GM12865 (cell line): ENCODE measurements at regions not wholly inside any gene's neighbourhood (a gene's known extent, or its start where the extent isn't known, plus 50 kb on each side); places are given as distances from the start of the nearest gene placed in this dataset.
A peak's percentile ranks its signal among the peaks of the same experiment; 100 is the strongest.
"Not testable (repeated sequence)": the region's sequence is repeated elsewhere in the genome, so short reads cannot be mapped to it uniquely, and the experiment has no call there.

Source experiments
- DNase-seq: peaks from one replicate; pipeline ENCODE4 v3.0.0; 2010; ENCODE audit warnings: low read depth
- H3K4me3 ChIP-seq: 2 replicates; pipeline ENCODE4 v1.5.1; 2011; ENCODE audit warnings: mild to moderate bottlenecking, low read depth, low read length, control low read depth
- TF ChIP-seq, protein P1 (sequence below): IDR thresholded peaks from 2 replicates; pipeline ENCODE4 v1.5.1; 2011; ENCODE audit warnings: low read length, control low read depth, low read depth, inconsistent platforms; ENCODE audit not compliant: insufficient read depth; ENCODE audit errors: missing control alignments

DNA sequence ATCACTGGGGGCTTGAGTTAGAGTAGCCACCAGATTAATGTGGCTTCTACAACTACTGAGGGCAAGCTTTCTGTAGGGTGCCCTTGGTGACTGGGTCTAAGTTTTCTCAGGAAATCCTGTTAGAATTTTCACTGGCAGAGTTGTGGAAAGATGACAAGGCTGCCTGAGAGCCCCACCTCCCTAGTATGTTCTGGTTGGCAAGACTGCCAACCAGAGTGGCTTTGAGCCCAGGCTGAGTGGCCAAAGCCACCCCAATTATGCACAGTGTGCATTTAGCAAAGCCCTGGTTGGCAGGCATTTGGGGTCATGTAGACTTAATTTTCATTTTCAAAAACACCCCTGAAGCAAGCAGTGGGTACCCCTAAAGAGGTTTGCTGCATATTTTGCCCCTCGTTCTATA, 136.7 kb upstream of the HAPLN1 start:
- TF ChIP-seq, protein P1, sequence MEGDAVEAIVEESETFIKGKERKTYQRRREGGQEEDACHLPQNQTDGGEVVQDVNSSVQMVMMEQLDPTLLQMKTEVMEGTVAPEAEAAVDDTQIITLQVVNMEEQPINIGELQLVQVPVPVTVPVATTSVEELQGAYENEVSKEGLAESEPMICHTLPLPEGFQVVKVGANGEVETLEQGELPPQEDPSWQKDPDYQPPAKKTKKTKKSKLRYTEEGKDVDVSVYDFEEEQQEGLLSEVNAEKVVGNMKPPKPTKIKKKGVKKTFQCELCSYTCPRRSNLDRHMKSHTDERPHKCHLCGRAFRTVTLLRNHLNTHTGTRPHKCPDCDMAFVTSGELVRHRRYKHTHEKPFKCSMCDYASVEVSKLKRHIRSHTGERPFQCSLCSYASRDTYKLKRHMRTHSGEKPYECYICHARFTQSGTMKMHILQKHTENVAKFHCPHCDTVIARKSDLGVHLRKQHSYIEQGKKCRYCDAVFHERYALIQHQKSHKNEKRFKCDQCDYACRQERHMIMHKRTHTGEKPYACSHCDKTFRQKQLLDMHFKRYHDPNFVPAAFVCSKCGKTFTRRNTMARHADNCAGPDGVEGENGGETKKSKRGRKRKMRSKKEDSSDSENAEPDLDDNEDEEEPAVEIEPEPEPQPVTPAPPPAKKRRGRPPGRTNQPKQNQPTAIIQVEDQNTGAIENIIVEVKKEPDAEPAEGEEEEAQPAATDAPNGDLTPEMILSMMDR = no peak
- H3K4me3 ChIP-seq = no peak overlapping the region
- no peak for DNase-seq

DNA sequence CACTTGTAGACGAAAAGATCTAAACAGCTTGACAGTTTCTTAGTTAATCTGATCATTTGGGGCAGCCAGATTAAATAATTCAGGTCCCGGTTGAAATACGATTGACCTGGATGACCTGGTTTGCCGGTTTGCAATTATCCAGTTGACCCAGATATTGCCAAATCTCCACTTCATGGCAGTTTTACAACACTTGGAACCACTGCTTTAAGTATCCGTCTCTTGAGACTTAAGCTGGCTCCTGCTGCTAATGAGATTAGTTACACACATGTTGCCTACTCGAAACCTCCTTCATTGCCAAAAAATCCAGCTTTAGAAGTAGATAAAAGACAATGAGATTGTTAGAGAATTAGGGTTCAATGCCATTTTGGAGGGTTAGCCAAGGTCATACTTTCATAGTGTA, 136.2 kb upstream of the HAPLN1 start:
- TF ChIP-seq, protein P1 = no peak
- DNase-seq = no peak

DNA sequence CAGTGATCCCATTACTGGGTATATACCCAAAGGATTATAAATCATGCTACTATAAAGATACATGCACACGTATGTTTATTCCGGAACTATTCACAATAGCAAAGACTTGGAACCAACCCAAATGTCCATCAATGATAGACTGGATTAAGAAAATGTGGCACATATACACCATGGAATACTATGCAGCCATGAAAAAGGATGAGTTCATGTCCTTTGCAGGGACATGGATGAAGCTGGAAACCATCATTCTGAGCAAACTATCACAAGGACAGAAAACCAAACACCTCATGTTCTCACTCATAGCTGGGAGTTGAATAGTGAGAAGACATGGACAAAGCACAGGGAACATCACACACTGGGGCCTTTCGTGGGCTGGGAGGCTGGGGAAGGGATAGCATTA, 129.8 kb upstream of the HAPLN1 start:
- DNase-seq, H3K4me3 ChIP-seq: not testable (repeated sequence)

More for the DNA sequence above, 136.2 kb upstream of the HAPLN1 start:
- no peak overlapping the region for H3K4me3 ChIP-seq

DNA sequence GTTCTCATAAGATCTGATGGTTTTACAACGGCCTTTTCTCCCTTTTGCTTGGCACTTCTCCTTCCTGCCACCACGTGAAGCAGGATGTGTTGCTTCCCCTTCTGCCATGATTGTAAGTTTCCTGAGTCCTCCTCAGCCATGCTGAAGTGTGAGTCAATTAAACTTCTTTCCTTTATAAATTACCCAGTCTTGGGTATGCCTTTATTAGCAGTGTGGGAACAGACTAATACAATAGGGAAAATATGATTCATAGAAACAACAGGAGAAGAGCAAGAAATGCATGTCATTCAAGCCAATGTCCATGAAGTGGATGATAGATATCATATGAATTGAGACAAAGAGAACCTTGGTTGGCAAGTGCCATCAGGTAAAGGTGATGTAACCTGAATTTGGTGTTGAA, 128.3 kb upstream of the HAPLN1 start:
- DNase-seq = no peak
- H3K4me3 ChIP-seq = no peak overlapping the region
- TF ChIP-seq, protein P1 = no peak

DNA sequence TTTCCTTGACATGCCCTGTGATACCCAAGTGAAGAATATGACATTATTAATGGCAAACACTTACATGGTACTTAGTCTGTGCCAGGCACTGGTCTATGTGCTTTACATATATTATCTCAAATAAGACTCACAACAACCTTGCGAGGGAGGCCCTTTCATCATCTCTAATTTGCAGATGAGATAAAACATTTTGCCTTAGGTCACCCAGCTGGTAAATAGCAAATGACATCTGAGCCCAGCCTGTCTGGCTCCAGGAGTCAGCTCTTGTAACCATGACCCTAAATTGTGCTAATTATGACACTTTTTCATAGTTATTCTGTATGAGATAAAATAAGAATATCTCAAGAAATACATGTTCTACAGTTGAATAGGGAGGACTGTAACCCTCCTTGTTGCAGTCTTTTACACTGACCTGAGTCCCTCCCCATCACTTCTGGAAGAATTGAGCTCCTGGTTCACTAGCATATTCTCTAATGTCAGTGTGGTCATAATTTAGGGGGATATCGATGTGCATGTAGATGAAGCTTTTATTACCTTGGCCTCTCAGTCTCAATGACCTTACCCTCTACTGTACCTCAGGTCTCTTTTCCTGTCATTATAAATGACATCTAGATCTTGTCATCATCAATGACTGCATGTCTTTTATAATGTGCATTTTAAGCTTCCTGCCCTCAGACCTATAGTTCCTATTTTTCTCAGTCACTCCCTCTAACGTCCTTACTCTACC, 126.1 kb upstream of the HAPLN1 start:
- DNase-seq = no peak
- TF ChIP-seq, protein P1 = no peak
- no peak overlapping the region for H3K4me3 ChIP-seq

DNA sequence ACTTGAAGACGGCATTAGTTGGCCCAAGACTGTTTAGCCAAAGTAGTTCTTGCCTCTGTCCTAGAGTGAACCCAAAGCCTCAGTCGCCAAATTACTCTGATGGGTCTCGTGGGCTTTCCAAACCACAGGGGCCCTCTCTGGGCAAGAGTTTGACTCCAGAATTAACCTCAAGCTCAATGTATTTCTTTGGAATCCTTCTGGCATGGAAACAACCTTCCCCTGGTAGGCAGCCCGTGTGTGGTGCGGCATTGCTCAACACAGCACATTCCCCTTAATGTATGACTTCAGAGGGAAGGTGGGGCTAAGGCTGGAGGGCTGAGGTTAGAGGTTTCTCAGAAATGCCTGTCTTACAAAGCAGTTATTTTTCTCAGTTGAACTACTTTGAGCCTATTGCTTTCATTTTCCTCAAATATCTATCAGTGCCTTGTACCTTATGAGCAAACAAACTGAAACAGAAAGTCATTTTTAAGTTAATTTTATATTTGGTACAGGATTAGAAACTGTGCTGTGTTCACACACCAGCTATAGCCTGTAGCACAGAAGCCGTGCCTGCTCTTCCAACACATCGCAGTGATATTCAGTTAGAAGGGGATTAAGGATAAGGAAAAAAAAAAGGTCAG, 123.9 kb upstream of the HAPLN1 start:
- H3K4me3 ChIP-seq = peak overlapping the region; percentile 56
- TF ChIP-seq, protein P1 = no peak
- DNase-seq = peak; percentile 90

DNA sequence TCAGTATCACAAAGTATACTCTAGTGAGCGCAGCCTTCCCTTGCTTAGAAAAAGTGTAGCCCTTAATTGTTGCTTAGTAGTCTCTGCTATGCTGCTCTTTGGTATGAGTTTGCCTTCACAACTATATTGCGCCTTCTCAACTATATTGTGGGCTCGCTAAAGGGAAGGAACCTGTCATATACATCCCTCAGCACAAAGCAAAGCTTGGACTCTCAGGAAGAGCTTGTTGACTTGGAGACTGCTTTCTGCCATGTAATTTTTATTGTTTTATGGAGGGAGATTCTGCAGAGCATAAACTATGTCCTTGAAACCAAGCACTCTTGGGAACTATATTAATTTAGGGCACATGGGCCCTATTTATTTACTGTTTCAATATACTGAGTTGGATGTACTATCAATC, 119.1 kb upstream of the HAPLN1 start:
- TF ChIP-seq, protein P1 = no peak
- DNase-seq = no peak
- H3K4me3 ChIP-seq = no peak overlapping the region
